GM12875 (cell line): ENCODE measurements at regions not wholly inside any gene's neighbourhood (a gene's known extent, or its start where the extent isn't known, plus 50 kb on each side); places are given as distances from the start of the nearest gene placed in this dataset.

Experiments
- H3K4me3 ChIP-seq: one replicate; pipeline ENCODE4 v1.5.1; 2011; ENCODE audit warnings: low read depth, low read length, control low read depth
- CTCF ChIP-seq: IDR thresholded peaks from 2 replicates; pipeline ENCODE4 v1.5.1; 2011; ENCODE audit warnings: low read depth, mild to moderate bottlenecking, control low read depth, inconsistent platforms, low read length, moderate library complexity, borderline replicate concordance; ENCODE audit not compliant: insufficient read depth

DNA sequence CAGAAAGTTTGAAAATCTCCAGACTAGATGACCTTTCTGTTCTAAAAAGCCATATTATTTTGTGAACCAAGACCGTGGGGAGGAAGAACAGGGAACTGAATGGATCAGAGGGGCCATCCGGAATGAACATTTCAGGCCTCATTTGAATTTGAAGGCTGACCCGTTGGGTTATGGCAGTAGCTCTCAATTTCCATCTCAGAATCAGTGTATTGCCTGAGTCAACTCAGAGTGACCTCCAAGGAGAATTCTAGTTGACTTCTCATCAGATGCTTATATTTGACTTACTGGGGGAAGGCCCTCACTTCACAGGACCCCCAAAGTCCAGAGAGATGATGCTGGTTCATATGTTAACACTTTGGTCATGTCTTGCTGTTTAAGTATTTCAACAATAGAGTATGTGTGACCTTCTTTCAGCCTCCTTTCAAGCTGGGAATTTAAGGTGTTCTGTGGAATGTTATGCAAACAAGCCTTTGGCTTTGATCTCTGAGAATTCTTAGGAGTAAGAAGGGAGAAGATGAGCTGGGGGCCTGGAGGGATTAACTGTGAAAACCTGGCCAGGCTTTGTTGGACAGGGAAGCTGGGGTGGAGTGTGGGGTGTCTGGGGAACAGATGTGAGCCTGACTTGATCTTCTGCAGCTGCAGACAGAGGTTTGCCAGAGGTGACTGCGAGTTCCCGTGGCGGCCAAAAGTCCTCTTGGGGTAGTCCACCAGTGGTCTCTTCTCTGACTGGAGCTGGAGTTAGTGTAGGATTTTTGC, 111.2 kb upstream of the RGMA start:
- TF ChIP-seq CTCF = no peak
- no peak overlapping the region for H3K4me3 ChIP-seq

DNA sequence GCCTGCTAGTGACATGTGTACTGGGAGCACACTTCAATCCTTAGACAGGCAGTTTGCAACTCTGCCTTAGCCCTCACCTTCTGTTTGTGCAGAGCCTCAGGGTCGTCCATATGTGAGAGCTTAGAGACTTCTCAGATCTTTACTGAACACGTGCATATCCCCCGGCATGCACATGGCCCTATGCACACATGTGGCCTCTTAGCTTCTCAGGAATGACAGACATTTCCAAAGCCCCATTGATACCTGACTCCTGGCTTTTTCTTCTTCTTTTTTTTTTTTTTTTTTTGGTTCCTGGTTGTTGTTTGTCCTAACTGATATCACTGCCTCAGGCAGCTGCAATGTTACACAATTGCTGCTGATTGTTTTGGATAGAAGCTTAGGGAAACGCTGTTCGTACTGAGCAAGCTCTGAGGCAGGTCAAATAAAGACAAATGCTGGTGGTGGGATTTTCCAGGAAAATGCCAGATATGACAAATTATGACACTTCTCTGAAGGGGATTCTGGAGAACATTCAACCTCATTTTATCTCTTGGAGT, 107.2 kb upstream of the RGMA start:
- TF ChIP-seq CTCF = no peak
- no peak overlapping the region for H3K4me3 ChIP-seq

DNA sequence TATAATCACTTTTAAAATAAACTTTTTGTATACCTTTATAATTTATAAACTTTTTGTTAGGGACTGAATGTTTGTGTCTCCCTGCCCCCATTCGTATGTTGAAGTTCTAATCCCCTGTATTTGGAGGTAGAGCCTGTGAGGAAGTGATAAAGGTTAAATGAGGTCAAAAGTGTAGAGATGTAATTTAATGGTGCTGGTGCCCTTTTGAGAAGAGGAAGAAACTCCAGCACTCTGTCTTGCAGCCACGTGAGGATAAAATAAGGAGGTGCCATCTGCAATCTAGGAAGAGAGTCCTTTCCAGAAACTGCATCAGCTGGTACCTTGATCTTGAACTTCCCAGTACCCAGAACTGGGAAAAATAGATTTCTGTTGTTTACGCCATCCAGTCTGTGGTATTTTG, 106.1 kb upstream of the RGMA start:
- no peak for TF ChIP-seq CTCF

DNA sequence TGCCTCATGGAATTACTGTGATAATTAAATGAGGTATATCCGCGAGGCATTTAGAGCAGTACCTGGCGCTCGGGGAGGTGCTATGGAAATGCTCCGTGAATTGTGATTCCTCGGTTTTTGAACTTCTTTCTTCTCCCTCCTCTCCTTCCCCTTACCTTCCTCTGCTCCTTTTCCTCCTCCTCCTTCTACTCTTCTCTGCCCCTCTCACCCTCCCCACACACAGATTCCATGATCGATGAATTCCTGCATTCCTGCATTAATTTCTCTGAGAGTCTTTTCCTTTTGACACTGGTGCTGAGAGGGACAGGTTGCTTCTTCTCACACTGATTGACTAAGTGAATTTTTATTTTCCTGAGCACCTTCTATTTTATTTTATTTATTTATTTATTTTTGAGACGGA, 101.2 kb upstream of the RGMA start:
- no peak overlapping the region for H3K4me3 ChIP-seq
- no peak for TF ChIP-seq CTCF

More for the DNA sequence above, 106.1 kb upstream of the RGMA start:
- no peak overlapping the region for H3K4me3 ChIP-seq

DNA sequence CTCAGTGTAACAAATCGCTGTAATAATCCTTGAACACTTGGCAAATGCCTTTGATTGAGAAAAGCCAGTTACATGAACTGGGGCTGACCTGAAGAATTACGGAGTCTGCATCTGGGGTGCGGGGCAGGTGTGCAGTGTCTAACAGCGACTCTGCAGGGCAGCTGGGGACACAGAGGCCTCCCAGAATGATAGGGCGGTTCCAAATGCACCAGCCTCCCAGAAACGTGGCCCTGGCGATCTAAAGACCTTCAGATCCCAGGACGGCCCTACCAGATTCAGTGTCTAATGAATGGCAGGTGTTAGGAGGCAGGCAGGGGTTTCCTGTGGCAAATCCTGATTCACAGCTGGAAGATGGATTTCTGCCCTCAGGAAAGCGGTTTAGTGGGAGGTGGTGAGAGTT, 100.5 kb upstream of the RGMA start:
- no peak overlapping the region for H3K4me3 ChIP-seq
- TF ChIP-seq CTCF = no peak

- no peak for TF ChIP-seq CTCF
- H3K4me3 ChIP-seq = no peak overlapping the region
Observed at GRCh38 chr15:93188236-93188635, 99.2 kb upstream of the RGMA start.

- TF ChIP-seq CTCF = no peak
- no peak overlapping the region for H3K4me3 ChIP-seq
Observed at GRCh38 chr15:93185796-93186195, 96.8 kb upstream of the RGMA start.
